Loucy (cell line): ENCODE measurements at regions not wholly inside any gene's neighbourhood (a gene's known extent, or its start where the extent isn't known, plus 50 kb on each side); places are given as distances from the start of the nearest gene placed in this dataset.

Experiments used
- H2AFZ ChIP-seq: fragments of 200-600 bp; sonication (generic); 2 replicates; pipeline ENCODE4 v1.6.0; 2016; ENCODE audit warnings: antibody characterized with exemption, mild to moderate bottlenecking, low read length, moderate library complexity
- H3F3A ChIP-seq: fragments of 200-600 bp; 2 replicates; pipeline ENCODE4 v1.6.0; 2016; ENCODE audit warnings: antibody characterized with exemption, low read depth, mild to moderate bottlenecking
- H3K27me3 ChIP-seq: fragments of 200-600 bp; sonication (generic); 2 replicates; pipeline ENCODE4 v1.6.1; 2014; ENCODE audit warnings: low read length, mild to moderate bottlenecking; ENCODE audit not compliant: insufficient read depth, poor library complexity, severe bottlenecking
- H3K36me3 ChIP-seq: fragments of 200-600 bp; sonication (generic); 2 replicates; pipeline ENCODE4 v1.6.1; 2016; ENCODE audit warnings: low read length; ENCODE audit not compliant: insufficient read depth
- H3K4me1 ChIP-seq: fragments of 200-600 bp; sonication (generic); 2 replicates; pipeline ENCODE4 v1.5.1; 2014; ENCODE audit warnings: low read length, mild to moderate bottlenecking; ENCODE audit not compliant: insufficient read depth, poor library complexity, severe bottlenecking
- H3K4me2 ChIP-seq: fragments of 200-600 bp; sonication (generic); 2 replicates; pipeline ENCODE4 v1.6.0; 2014; ENCODE audit warnings: antibody characterized with exemption, low read length, low read depth, mild to moderate bottlenecking; ENCODE audit not compliant: poor library complexity, severe bottlenecking
- H3K4me3 ChIP-seq: fragments of 200-600 bp; sonication (generic); 2 replicates; pipeline ENCODE4 v1.5.1; 2014; ENCODE audit warnings: low read length, mild to moderate bottlenecking, mixed read lengths; ENCODE audit not compliant: poor library complexity, severe bottlenecking
- H3K79me2 ChIP-seq: fragments of 200-600 bp; sonication (generic); 2 replicates; pipeline ENCODE4 v1.6.1; 2014; ENCODE audit warnings: low read length; ENCODE audit not compliant: insufficient read depth
- H3K9ac ChIP-seq: fragments of 200-600 bp; sonication (generic); 2 replicates; pipeline ENCODE4 v1.6.0; 2014; ENCODE audit warnings: mild to moderate bottlenecking, low read depth, low read length, moderate library complexity; ENCODE audit not compliant: poor library complexity, severe bottlenecking
- H3K9me2 ChIP-seq: fragments of 200-600 bp; sonication (generic); replicated peaks from 2 replicates; pipeline ENCODE4 v1.6.1; 2016; ENCODE audit warnings: low read depth, low read length, mixed read lengths
- H3K9me3 ChIP-seq: fragments of 200-600 bp; sonication (generic); 2 replicates; pipeline ENCODE4 v1.6.1; 2014; ENCODE audit warnings: mild to moderate bottlenecking, antibody characterized with exemption, low read length, low read depth; ENCODE audit not compliant: insufficient read depth
- H4K20me1 ChIP-seq: fragments of 200-600 bp; sonication (generic); 2 replicates; pipeline ENCODE4 v1.6.0; 2014; ENCODE audit warnings: antibody characterized with exemption, low read length, mild to moderate bottlenecking; ENCODE audit not compliant: insufficient read depth, poor library complexity, severe bottlenecking
- CTCF ChIP-seq: fragments of 200-600 bp; sonication (generic); conservative IDR thresholded peaks from 2 replicates; pipeline ENCODE4 v1.5.1; 2014; ENCODE audit warnings: mild to moderate bottlenecking, antibody characterized with exemption, low read length
- EZH2phosphoT487 ChIP-seq: fragments of 200-600 bp; IDR thresholded peaks from 2 replicates; pipeline ENCODE4 v1.6.1; 2018; ENCODE audit warnings: antibody characterized with exemption, mild to moderate bottlenecking, moderate library complexity, borderline replicate concordance

- H3K27me3 ChIP-seq: no peaks in the 10 kb centered on the region
Measured at GRCh38 chr12:98388126-98388525, 127.3 kb upstream of the TMPO start.

GRCh38 chr12:98389593-98389992, 125.8 kb upstream of the TMPO start:
- Histone ChIP-seq H3K4me1 (peaks cover 34% of the 10 kb centered on the region), H3K9me3 (no peaks in the 10 kb centered on the region), H3F3A (no peaks in the 10 kb centered on the region), H3K36me3 (no peaks in the 10 kb centered on the region), H2AFZ (no peak overlapping the region), H3K4me2 (no peak overlapping the region), H3K79me2 (no peaks in the 10 kb centered on the region), H3K9ac (no peak overlapping the region), H3K27me3 (no peaks in the 10 kb centered on the region), H3K4me3 (no peak overlapping the region), H3K9me2 (no peaks in the 10 kb centered on the region), H4K20me1 (no peaks in the 10 kb centered on the region)
- TF ChIP-seq CTCF (no peak), EZH2phosphoT487 (no peak)

More at GRCh38 chr12:98388126-98388525, 127.3 kb upstream of the TMPO start:
- no peaks in the 10 kb centered on the region for H3K79me2 ChIP-seq
- H3K9ac ChIP-seq: no peak overlapping the region
- H4K20me1 ChIP-seq: no peaks in the 10 kb centered on the region
- no peak overlapping the region for H3K4me2 ChIP-seq
- TF ChIP-seq EZH2phosphoT487: no peak
- no peak for TF ChIP-seq CTCF
- no peak overlapping the region for H3K4me3 ChIP-seq
- no peaks in the 10 kb centered on the region for H3F3A ChIP-seq
- H2AFZ ChIP-seq: no peak overlapping the region
- no peaks in the 10 kb centered on the region for H3K36me3 ChIP-seq
- H3K4me1 ChIP-seq: peaks cover 24% of the 10 kb centered on the region
- no peaks in the 10 kb centered on the region for H3K9me2 ChIP-seq
- H3K9me3 ChIP-seq: no peaks in the 10 kb centered on the region

- no peaks in the 10 kb centered on the region for H3K36me3 ChIP-seq
- peak overlapping the region; percentile 71 for H3K4me3 ChIP-seq
- no peaks in the 10 kb centered on the region for H3K9me3 ChIP-seq
- no peaks in the 10 kb centered on the region for H3K27me3 ChIP-seq
- H3K9me2 ChIP-seq: no peaks in the 10 kb centered on the region
- H3K4me1 ChIP-seq: peaks cover 72% of the 10 kb centered on the region
- no peak for TF ChIP-seq EZH2phosphoT487
- peak; percentile 91 for TF ChIP-seq CTCF
- H2AFZ ChIP-seq: peak overlapping the region; percentile 60
- no peaks in the 10 kb centered on the region for H3K79me2 ChIP-seq
- H3K4me2 ChIP-seq: peak overlapping the region; percentile 62
- no peaks in the 10 kb centered on the region for H3F3A ChIP-seq
- peak overlapping the region; percentile 45 for H3K9ac ChIP-seq
- H4K20me1 ChIP-seq: no peaks in the 10 kb centered on the region
Measured at GRCh38 chr12:98397323-98398105, 117.9 kb upstream of the TMPO start.
